Uterus (tissue), 3 donors: ENCODE measurements at regions not wholly inside any gene's neighbourhood (a gene's known extent, or its start where the extent isn't known, plus 50 kb on each side); places are given as distances from the start of the nearest gene placed in this dataset.

Experiments
- DNase-seq, 2 donors: peaks; one replicate each; pipeline ENCODE4 v3.0.0-alpha.2; 2019 to 2020
- H3K27ac ChIP-seq, 2 donors: fragments of 200-600 bp; sonication (generic); 1 replicate in 1 of 2; 2 replicates in 1 of 2; pipeline ENCODE4 v1.5.1; 2016 to 2018
- H3K27me3 ChIP-seq, 2 donors: fragments of 200-600 bp; sonication (generic); one replicate each; pipeline ENCODE4 v1.5.1; 2018 to 2019; ENCODE audit warnings: control low read depth in 1 of 2
- H3K36me3 ChIP-seq, 2 donors: fragments of 200-600 bp; sonication (generic); one replicate each; pipeline ENCODE4 v1.5.1; 2019; ENCODE audit warnings: control low read depth in 1 of 2
- H3K4me1 ChIP-seq, 2 donors: fragments of 200-600 bp; sonication (generic); one replicate each; pipeline ENCODE4 v1.5.1; 2018 to 2019; ENCODE audit warnings: control low read depth in 1 of 2
- H3K4me3 ChIP-seq, 2 donors: fragments of 200-600 bp; sonication (generic); 1 replicate in 1 of 2; 2 replicates in 1 of 2; pipeline ENCODE4 v1.5.1; 2018 to 2019; ENCODE audit warnings: mild to moderate bottlenecking in 1 of 2
- H3K9me3 ChIP-seq, 2 donors: fragments of 200-600 bp; sonication (generic); one replicate each; pipeline ENCODE4 v1.5.1; 2019; ENCODE audit warnings: control low read depth in 1 of 2
- POLR2A ChIP-seq, 2 donors: fragments of 450-650 bp; IDR thresholded peaks; one replicate each; pipeline ENCODE4 v1.6.1; 2016; ENCODE audit warnings: antibody characterized with exemption in 2 of 2, mild to moderate bottlenecking in 1 of 2, moderate library complexity in 1 of 2
- intact Hi-C: fragments of 100-400 bp; cut with DNase I; formaldehyde crosslinking; loops from one replicate; pipeline ENCODE4 v1.15.1; 2023; ENCODE audit warnings: low total_unique reads
- TF ChIP-seq, protein P1 (sequence below), 4 experiments: fragments of 200-600 bp in 2 of 4; fragments of 450-650 bp in 2 of 4; sonication (generic) in 2 of 4; IDR thresholded peaks; one replicate each; pipeline ENCODE4 v1.5.1; 2016 to 2019; ENCODE audit warnings: antibody characterized with exemption in 4 of 4, mild to moderate bottlenecking in 2 of 4, moderate library complexity in 1 of 4
- donor health status: DM: yes; HTN: yes; CAD: no.

DNA sequence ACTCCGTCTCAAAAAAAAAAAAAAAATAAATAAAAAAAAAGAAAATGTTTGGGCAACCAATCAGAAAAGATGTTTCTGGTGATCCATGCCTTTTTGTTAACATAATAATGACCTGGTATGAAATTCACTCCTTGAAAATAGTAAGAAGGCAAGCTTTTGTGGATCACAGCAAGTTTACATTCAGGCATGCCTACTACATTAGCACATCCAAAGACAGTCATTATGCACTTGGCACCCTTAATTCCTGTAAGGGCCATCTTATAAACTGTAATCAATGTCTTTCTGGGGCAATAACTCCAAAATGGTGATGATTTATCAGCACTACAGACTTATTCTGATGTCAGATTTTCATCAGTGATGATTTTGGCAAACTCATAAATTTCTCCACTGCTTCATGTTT lies 1871.6 kb upstream of the AGA start:
- Histone ChIP-seq H3K9me3 (no peaks in the 10 kb centered on the region), H3K27ac (no peak overlapping the region), H3K36me3 (peaks cover 0 to 3% of the 10 kb centered on the region in 2 donors), H3K4me3 (no peak overlapping the region), H3K4me1 (no peaks in the 10 kb centered on the region), H3K27me3 (no peaks in the 10 kb centered on the region)
- intact Hi-C loops = no loop called here
- TF ChIP-seq, protein P1, sequence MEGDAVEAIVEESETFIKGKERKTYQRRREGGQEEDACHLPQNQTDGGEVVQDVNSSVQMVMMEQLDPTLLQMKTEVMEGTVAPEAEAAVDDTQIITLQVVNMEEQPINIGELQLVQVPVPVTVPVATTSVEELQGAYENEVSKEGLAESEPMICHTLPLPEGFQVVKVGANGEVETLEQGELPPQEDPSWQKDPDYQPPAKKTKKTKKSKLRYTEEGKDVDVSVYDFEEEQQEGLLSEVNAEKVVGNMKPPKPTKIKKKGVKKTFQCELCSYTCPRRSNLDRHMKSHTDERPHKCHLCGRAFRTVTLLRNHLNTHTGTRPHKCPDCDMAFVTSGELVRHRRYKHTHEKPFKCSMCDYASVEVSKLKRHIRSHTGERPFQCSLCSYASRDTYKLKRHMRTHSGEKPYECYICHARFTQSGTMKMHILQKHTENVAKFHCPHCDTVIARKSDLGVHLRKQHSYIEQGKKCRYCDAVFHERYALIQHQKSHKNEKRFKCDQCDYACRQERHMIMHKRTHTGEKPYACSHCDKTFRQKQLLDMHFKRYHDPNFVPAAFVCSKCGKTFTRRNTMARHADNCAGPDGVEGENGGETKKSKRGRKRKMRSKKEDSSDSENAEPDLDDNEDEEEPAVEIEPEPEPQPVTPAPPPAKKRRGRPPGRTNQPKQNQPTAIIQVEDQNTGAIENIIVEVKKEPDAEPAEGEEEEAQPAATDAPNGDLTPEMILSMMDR (IDR thresholded peaks at IDR 0.05) = no peak
- no peak for TF ChIP-seq POLR2A (IDR thresholded peaks at IDR 0.05)
- DNase-seq = no peak

DNA sequence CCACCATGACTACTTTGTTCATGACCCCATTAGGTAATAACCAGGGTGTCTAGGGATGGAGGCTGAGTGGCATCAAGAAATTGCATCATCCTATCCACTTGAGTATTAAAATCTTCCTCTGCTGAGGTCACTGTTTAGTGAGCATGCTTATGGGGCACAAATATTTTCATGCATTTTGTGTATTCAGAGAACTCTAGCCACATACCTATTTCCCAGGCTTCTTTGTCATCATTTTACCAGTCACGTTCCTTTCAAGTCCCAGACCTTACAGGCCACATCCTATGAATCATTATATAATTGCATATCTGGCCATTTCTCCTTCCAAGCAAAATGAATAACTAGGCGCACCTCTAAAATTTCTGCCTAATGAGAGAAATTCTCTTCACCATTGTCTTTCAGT lies 1882.9 kb upstream of the AGA start:
- no peak for DNase-seq
- intact Hi-C loops = no loop called here

DNA sequence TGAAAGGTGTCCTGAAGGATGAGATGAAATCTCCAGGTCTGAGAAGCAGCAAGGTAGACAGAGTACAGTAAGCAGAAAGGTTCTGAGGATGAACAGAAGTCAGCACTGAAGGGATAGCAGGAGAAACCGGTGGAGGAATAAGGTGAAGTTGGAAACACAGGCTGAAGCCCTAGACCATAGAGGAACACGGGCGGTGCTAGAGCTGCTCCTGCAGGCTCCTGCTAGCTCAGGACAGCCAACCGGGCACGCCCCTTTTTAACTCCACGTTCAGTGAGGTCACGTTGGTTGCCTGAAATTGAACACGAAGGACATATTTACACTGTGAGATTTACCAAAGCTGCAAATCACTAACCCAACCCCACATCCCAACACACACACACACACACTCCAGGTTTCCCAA lies 1886.4 kb upstream of the AGA start:
- no peaks in the 10 kb centered on the region for H3K9me3 ChIP-seq
- no peak overlapping the region for H3K27ac ChIP-seq
- H3K36me3 ChIP-seq = no peaks in the 10 kb centered on the region
- no peaks in the 10 kb centered on the region for H3K27me3 ChIP-seq
- no peaks in the 10 kb centered on the region for H3K4me1 ChIP-seq
- TF ChIP-seq POLR2A (IDR thresholded peaks at IDR 0.05) = no peak
- TF ChIP-seq, protein P1 (IDR thresholded peaks at IDR 0.05) = no peak
- no peak overlapping the region for H3K4me3 ChIP-seq
- intact Hi-C loops = no loop called here
- DNase-seq = no peak

More for the DNA sequence above, 1882.9 kb upstream of the AGA start:
- no peaks in the 10 kb centered on the region for H3K9me3 ChIP-seq
- H3K27me3 ChIP-seq = no peaks in the 10 kb centered on the region
- no peak for TF ChIP-seq POLR2A (IDR thresholded peaks at IDR 0.05)
- TF ChIP-seq, protein P1 (IDR thresholded peaks at IDR 0.05) = no peak
- no peaks in the 10 kb centered on the region for H3K36me3 ChIP-seq
- no peaks in the 10 kb centered on the region for H3K4me1 ChIP-seq
- H3K27ac ChIP-seq = no peak overlapping the region
- H3K4me3 ChIP-seq = no peak overlapping the region

DNA sequence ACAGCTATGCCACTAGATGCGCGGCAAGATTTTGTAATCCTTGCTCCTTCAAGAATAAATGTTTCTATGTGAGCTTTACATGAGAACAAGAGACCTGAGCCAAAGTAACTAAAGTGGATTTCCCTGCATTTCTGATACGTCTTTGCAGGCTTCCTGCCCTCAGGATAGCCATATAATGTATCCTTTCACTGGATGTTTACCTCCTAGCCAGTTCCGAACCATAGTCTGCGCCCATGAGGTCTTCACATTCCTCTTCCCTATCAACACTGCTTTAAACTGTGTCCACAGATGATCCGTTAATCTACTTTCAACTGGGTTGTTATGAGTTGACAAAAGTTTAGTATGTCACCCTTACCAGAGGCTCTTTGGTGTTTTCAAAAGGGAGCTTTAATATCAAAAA lies 1889.1 kb upstream of the AGA start:
- Histone ChIP-seq H3K36me3 (no peaks in the 10 kb centered on the region), H3K4me3 (no peak overlapping the region), H3K27ac (no peak overlapping the region), H3K9me3 (no peaks in the 10 kb centered on the region), H3K27me3 (no peaks in the 10 kb centered on the region), H3K4me1 (no peaks in the 10 kb centered on the region)
- intact Hi-C loops = no loop called here
- DNase-seq = no peak
- TF ChIP-seq POLR2A (IDR thresholded peaks at IDR 0.05) = no peak
- TF ChIP-seq, protein P1 (IDR thresholded peaks at IDR 0.05) = no peak

DNA sequence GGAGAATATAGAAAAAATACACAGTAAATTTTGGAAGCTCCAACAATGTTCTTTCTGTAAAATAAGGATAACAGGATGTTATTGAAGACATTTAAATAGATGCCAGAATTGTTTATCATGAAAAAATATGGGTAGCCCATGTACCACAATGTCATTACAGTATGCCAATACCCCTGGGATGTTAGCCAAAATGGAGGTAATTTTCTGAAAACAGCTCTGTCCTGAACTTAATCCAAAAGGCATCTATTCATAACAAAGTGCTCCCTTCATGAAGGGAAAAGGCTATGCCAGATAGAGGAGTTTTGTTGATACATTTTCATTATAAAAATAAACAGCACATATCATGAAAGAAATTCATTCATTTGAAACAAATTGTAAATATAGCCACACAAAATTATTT lies 1902.6 kb upstream of the AGA start:
- H3K9me3 ChIP-seq = no peaks in the 10 kb centered on the region
- H3K4me1 ChIP-seq = no peaks in the 10 kb centered on the region
- H3K36me3 ChIP-seq = no peaks in the 10 kb centered on the region
- H3K27me3 ChIP-seq = no peaks in the 10 kb centered on the region
- intact Hi-C loops = no loop called here
- TF ChIP-seq POLR2A (IDR thresholded peaks at IDR 0.05) = no peak
- no peak for DNase-seq
- H3K27ac ChIP-seq = no peak overlapping the region
- H3K4me3 ChIP-seq = no peak overlapping the region

DNA sequence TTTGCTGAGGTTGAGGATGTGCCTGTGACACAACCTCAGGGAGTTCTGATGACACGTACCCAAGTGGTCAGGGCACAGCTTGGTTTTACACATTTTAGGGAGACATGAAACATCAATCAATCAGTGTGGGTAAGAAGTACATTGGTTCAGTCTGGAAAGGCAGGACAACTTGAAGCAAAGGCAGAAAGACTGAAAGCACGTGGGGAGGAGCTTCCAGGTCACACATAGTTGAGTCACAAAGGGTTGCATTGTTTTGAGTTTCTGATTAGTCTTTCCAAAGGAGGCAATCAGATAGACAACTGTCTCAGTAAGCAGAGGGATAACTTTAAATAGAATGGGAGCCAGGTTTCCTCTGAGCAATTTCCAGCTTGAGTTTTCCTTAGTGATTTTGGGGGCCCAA lies 1910.0 kb upstream of the AGA start:
- H3K4me3 ChIP-seq = no peak overlapping the region
- DNase-seq = no peak
- no peak overlapping the region for H3K27ac ChIP-seq
- no peaks in the 10 kb centered on the region for H3K36me3 ChIP-seq
- H3K27me3 ChIP-seq = no peaks in the 10 kb centered on the region
- intact Hi-C loops = no loop called here
- H3K9me3 ChIP-seq = no peaks in the 10 kb centered on the region
- TF ChIP-seq, protein P1 (IDR thresholded peaks at IDR 0.05) = no peak
- no peak for TF ChIP-seq POLR2A (IDR thresholded peaks at IDR 0.05)
- H3K4me1 ChIP-seq = no peaks in the 10 kb centered on the region
